GM18873 (cell line): ENCODE measurements at regions not wholly inside any gene's neighbourhood (a gene's known extent, or its start where the extent isn't known, plus 50 kb on each side); places are given as distances from the start of the nearest gene placed in this dataset.

ENCODE experiments used
- ATAC-seq: cut with Tn5 transposase; IDR thresholded peaks from one replicate; pipeline ENCODE4 v1.9.1; 2021; ENCODE audit warnings: mild to moderate bottlenecking, moderate library complexity, moderate number of reproducible peaks; ENCODE audit not compliant: unreplicated experiment, low FRiP score

- no peak for ATAC-seq
These were observed 653.1 kb upstream of the KLF4 start for GRCh38 chr9:108142504-108143201.

- ATAC-seq, result no peak
These were observed 652.6 kb upstream of the KLF4 start for GRCh38 chr9:108142142-108142503.

GRCh38 chr9:108139900-108140299 lies 650.3 kb upstream of the KLF4 start:
- ATAC-seq, result no peak

- no peak for ATAC-seq
These were observed 648.9 kb upstream of the KLF4 start for GRCh38 chr9:108138516-108138915.

GRCh38 chr9:108136656-108137055 lies 647.1 kb upstream of the KLF4 start:
- no peak for ATAC-seq

GRCh38 chr9:108134486-108135128 lies 645.0 kb upstream of the KLF4 start:
- no peak for ATAC-seq

- no peak for ATAC-seq
These were observed 644.1 kb upstream of the KLF4 start for GRCh38 chr9:108133680-108134079.

- ATAC-seq, result no peak
These were observed 643.5 kb upstream of the KLF4 start for GRCh38 chr9:108133101-108133500.

GRCh38 chr9:108130905-108131304 lies 641.3 kb upstream of the KLF4 start:
- ATAC-seq, result no peak

- no peak for ATAC-seq
These were observed 636.1 kb upstream of the KLF4 start for GRCh38 chr9:108125625-108126024.

GRCh38 chr9:108119530-108120113 lies 630.1 kb upstream of the KLF4 start:
- no peak for ATAC-seq

- no peak for ATAC-seq
These were observed 628.2 kb upstream of the KLF4 start for GRCh38 chr9:108117795-108118194.

- no peak for ATAC-seq
These were observed 627.7 kb upstream of the KLF4 start for GRCh38 chr9:108117306-108117705.

GRCh38 chr9:108113596-108113995 lies 624.0 kb upstream of the KLF4 start:
- no peak for ATAC-seq

GRCh38 chr9:108109927-108110690 lies 620.5 kb upstream of the KLF4 start:
- ATAC-seq, result no peak

GRCh38 chr9:108108852-108109448 lies 619.4 kb upstream of the KLF4 start:
- no peak for ATAC-seq

GRCh38 chr9:108108280-108108851 lies 618.8 kb upstream of the KLF4 start:
- no peak for ATAC-seq

GRCh38 chr9:108105885-108106284 lies 616.3 kb upstream of the KLF4 start:
- ATAC-seq, result no peak

GRCh38 chr9:108104991-108105390 lies 615.4 kb upstream of the KLF4 start:
- ATAC-seq, result no peak

- no peak for ATAC-seq
These were observed 613.6 kb upstream of the KLF4 start for GRCh38 chr9:108103046-108103693.
